GM12874 (cell line): ENCODE measurements at regions not wholly inside any gene's neighbourhood (a gene's known extent, or its start where the extent isn't known, plus 50 kb on each side); places are given as distances from the start of the nearest gene placed in this dataset.
A peak's percentile ranks its signal among the peaks of the same experiment; 100 is the strongest.

Source experiments
- TF ChIP-seq, protein P1 (sequence below): IDR thresholded peaks from 2 replicates; pipeline ENCODE4 v1.5.1; 2011; ENCODE audit warnings: low read depth, mild to moderate bottlenecking, control low read depth, low read length, moderate library complexity; ENCODE audit not compliant: insufficient read depth

DNA sequence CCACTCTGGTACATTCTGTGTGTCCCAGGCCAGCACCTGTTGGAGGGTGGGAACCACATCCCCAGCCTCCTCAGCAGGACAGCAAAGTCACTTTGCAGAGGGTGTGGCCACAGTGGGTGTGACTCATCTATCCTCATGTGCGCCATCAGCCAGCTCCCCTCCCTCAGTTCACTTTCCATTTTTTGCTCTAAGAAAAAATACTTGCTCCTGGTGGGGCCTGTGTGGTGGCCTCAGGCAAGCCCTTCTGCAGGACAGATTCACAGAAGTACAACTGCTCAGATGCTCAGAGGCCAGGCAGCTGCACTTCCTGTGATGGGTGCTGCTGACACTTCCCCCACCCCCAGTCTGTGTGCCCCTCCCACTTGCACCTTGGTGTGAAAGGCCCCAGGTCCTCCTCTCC lies 78.3 kb upstream of the ALDH1L1 start:
- TF ChIP-seq, protein P1, sequence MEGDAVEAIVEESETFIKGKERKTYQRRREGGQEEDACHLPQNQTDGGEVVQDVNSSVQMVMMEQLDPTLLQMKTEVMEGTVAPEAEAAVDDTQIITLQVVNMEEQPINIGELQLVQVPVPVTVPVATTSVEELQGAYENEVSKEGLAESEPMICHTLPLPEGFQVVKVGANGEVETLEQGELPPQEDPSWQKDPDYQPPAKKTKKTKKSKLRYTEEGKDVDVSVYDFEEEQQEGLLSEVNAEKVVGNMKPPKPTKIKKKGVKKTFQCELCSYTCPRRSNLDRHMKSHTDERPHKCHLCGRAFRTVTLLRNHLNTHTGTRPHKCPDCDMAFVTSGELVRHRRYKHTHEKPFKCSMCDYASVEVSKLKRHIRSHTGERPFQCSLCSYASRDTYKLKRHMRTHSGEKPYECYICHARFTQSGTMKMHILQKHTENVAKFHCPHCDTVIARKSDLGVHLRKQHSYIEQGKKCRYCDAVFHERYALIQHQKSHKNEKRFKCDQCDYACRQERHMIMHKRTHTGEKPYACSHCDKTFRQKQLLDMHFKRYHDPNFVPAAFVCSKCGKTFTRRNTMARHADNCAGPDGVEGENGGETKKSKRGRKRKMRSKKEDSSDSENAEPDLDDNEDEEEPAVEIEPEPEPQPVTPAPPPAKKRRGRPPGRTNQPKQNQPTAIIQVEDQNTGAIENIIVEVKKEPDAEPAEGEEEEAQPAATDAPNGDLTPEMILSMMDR, result no peak

DNA sequence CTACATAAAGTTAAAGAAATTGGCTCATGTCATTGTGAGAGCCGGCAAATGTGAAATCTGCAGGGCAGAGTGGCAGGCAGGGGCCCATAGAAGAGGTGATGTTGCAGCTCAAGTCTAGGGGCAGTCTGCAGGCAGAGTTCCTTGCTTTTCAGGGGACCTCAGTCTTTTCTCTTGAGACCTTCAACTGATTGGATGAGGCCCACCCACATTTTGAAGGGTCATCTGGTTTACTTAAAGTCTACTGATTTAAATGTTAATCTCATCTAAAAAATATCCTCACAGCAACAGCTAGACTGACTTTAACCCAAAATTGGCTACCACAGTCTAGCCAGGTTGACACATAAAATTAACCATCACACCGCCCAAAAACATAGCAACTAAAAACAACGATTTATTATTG lies 77.6 kb upstream of the ALDH1L1 start:
- TF ChIP-seq, protein P1, result no peak

DNA sequence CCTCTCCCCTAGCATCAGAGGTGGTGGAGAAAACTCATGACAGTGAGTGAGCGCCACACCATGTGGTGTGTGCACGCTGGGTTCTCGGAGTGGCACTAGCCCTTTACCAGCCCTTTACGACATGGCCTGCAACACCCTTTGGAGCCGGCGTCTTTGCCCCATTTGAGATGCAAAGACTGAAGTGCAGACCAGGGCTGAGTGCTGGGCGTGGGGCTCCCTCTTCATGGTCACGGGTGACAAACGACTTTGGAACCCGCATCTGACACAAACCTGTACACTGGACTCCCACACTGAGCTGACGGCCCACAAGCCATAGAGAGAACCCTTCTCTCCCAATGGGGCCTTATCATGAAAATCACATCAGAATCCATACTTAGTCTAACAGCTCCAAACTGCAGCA lies 76.8 kb upstream of the ALDH1L1 start:
- TF ChIP-seq, protein P1, result no peak

DNA sequence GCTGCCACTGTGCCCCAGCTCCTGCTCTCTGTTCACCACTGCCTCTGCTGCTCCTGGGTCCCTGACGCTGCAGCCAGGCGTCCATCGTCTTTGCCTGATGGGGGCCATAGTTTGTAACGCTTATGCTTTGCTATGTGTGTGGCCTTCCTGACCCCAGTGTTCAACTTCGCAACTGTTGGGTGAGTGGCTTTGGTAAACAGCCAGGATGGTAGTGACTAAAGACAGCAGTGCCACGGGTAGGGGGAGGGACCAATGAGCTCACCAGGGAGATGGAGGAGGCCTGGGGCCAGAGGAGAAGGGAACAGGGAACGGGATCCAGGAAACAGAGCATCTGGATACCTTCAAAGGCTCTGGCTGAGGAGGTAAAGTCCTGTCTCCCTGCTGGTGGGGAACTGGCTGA lies 75.9 kb upstream of the ALDH1L1 start:
- TF ChIP-seq, protein P1, result no peak

DNA sequence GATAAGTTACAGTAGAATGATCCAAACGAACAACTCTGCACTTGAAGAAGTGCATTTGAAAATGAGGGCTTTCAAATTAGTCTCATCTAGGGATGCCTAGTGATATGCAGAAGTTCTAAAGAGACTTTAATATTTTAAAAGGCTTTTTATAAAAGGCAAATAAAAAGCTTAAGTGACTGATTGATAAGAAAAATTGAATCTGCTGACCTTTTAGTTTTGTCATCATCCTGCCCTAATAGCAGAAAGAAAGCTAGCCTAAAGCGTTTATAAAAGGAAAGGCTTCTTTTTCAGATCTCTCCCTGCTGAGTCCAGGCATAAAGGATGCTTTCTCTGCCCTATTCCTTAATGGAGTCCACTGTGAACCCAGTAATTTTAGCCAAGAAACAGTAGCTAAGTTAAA lies 72.7 kb upstream of the ALDH1L1 start:
- TF ChIP-seq, protein P1, result no peak

DNA sequence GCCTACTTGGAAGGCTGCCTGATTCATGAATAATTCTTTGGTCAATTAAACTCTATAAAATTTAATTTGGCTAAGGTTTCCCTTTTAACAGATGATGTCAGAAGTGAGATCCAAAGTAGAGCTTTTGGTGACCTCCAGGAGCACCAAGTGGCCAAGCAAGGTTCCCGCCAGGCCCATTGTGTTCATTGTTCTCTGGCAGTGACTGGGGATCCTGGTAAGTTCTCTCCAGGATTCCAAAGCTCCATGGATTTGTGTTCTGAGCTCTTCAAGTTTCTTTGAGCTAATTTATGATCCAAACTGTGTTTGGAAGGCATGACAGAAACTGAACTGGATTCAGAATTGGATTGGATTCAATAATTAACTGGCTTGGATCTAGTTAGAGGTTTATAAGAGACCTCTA lies 72.0 kb upstream of the ALDH1L1 start:
- TF ChIP-seq, protein P1, result no peak

DNA sequence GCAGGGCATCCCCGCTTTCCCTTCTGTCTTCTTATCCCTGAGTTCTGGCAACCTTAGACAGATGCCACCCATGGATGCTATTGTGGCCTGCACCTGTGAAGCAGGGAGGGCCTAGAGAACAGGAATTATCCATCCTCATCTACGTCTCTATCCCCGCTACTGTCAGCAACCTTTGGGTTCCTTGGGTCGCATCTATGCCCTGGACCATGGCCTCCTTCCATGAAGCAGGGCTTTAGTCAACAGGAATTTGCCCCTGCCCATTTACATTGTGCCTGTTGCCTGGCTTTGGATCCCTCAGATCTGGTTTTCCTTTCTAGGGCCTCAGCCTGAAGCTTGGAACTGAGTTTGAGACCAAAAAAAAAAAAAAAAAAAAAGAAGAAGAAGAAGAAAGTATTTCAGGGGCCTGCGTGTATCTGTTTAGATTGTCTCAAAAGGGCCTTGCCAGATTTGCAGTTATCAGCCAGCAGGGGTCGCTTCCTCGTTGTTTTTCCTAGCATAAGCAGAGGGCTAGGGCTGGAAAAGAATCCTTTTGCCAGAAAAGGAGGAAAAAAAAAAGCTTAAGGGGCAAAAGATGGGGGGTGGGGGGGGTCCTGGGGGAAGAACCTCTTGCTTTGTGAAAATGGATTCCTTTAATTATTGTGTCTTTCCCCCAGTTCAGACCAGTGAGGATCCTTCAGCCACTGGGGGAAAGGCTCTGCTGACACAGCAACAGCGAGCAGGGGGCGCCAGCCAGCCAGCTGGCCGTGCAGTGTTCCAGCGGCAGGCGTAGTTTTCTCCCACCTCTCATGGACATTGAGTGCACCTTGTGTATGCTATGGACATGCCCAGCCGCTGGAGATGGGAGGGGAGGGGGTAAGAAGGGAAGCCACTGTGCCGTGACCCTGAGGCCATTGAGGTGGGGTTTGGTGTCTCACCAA lies 65.7 kb upstream of the ALDH1L1 start:
- TF ChIP-seq, protein P1, result peak; percentile 46; the same call in 1 of the 2 replicates
